ENCODE measurements at regions not wholly inside any gene's neighbourhood (a gene's known extent, or its start where the extent isn't known, plus 50 kb on each side); places are given as distances from the start of the nearest gene placed in this dataset.

GRCh38 chr20:48275286-48276020, 490.2 kb upstream of the SULF2 start:
- no peak for DNase-seq (ENCODE audit: low read depth)

DNA sequence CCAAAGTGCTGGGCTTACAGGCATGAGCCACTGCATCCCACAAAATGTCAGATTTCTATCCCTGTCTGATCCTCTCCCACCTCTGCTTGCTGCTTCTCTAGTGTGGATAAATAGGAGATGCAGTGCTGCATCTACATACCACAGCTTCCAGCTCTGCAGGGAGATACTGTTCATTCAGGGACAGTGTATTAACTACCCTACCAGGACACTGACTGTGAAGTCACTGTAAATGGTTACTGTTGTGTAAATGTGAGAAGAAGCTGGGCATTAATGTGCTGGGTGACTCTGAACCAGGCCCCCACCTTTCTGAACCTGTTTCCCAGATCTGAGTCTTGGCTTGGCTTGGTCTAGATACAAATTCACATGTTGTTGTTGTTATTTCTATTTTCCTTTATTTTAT, 488.6 kb upstream of the SULF2 start:
- DNase-seq (ENCODE audit: low read depth): no peak

- no peak for DNase-seq (ENCODE audit: low read depth)
Measured at GRCh38 chr20:48270885-48271284, 485.6 kb upstream of the SULF2 start.

- no peak for DNase-seq (ENCODE audit: low read depth)
Measured at GRCh38 chr20:48267860-48268633, 482.8 kb upstream of the SULF2 start.

GRCh38 chr20:48266571-48266970, 481.3 kb upstream of the SULF2 start:
- DNase-seq (ENCODE audit: low read depth): no peak

DNA sequence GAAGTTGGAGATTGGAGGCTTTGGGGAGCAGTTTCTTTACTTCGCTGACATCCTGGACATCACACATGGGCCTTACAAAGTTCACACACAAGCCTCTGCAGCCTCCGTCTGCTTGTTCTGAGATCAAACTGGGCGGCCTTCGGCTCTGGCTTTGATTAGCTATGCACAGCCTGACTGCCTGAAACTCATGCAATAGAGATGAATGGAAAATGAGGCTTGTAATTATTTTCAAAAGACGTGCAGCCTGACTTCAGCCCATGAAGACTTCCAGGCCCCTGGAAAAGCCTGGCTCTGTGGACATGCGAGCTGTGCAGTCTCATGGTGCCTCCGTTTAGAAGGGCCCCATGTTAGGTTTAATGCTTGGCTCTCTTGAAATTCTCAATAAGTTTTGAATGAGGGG, 480.5 kb upstream of the SULF2 start:
- no peak for DNase-seq (ENCODE audit: low read depth)

DNA sequence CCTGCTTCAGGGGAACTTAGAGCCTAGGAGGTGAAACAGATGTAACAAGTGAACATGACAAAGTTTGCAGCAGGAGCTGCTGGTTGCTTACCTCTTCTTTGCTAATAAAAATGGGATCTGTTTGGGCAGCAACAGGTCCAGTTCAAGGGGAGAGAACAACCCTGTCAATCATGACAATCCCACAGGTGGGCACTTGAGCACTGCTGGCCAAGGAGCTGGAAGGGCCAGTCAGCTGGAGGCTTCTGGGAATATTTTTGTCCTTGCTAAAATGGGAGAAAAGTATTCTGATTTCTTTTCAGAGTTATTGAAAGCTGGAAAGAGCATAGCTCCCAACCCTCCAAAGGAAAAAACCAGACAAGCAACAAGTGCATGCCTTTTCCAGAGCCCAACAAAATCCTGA, 477.7 kb upstream of the SULF2 start:
- no peak for DNase-seq (ENCODE audit: low read depth)

GRCh38 chr20:48262466-48262865, 477.2 kb upstream of the SULF2 start:
- no peak for DNase-seq (ENCODE audit: low read depth)

DNA sequence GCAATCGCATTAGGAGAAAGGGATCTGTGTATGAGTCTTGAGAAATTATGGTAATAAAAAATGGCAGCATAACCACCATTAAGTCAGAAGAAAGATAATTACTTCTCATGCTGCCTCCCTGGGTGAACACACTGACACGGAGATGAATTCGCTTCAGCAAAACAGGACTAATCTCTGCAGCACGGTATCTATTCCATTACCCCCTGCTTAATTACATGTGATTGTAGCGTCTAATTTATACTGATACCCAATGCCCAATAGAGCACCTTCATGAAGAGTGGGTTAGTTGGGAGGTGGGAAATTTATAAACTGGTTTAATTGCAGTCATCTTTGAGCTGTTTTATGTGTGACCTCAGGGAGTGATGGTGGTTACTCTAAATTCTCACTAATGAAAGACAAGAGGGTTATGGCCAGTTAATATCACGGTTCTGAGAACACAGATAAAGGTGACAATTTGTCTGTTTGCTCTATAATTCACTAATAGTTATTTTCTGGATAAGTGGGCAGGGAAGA, 476.2 kb upstream of the SULF2 start:
- DNase-seq (ENCODE audit: low read depth): no peak

DNA sequence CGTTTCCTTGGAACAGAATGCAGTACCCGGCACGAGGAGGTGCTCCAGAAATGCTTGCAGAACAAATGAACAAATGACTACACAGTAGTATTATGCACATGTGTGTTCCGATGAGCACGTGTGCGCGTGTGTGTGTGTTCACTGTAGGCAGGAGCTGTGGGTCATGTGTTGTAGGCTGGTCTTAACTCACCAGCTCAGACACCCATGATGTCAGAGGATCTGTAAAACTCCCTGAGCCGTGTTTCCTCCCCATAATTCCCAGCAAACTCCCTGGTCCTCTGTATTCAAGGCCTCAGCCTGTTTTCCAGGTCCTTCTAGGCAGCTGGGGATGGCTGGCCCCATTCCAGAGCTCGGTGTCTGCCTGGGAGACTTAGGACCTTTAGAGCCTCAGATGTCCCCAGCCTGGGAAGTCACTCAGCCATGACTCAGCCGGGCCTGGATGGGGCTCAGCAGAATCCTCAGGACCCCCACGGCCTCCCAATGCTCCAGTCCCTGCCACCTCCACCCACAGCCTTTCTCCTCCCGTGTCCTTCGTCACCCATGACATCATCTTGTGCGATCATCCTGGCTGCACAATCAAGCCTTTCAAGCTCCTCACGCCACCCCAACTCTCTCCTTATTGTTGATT, 475.0 kb upstream of the SULF2 start:
- DNase-seq (ENCODE audit: low read depth): no peak

DNA sequence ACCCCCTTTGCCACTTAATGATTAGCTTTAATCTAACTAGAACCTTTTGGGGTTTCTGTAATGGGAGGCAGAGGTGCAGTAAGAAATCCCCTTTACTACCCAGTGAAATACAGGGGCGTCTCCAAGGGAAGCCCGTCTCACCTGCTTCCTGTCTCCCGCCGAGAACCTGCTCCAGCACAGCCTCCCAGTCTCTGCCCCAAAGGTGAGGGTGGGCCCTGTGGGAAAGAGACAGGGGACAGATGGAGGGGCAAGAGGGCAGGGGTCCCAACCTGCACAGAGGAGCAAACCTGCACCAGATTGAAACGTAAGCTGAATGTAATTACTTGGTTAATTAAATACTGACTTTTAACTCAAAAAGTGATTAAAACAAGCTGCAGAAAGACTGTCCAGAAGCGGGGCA, 474.2 kb upstream of the SULF2 start:
- DNase-seq (ENCODE audit: low read depth): no peak

DNA sequence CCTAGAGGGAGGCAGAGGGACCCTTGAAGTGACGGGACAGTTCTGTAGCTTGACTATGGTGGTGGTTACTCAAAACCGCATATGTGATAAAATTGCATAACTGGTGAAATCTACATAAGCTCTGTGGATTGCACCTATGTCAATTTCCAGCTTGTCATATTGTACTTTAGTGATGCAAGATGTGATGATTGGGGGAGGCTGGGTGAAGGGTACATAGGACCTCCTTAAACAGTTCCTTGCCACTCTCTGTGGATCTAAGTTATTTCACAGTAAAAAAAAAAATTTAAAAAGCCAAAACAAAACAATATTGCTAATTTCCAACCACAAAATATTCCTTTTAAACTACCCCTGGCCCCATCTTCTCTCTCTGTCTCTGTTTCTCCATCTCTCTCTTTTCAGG, 472.6 kb upstream of the SULF2 start:
- no peak for DNase-seq (ENCODE audit: low read depth)

DNA sequence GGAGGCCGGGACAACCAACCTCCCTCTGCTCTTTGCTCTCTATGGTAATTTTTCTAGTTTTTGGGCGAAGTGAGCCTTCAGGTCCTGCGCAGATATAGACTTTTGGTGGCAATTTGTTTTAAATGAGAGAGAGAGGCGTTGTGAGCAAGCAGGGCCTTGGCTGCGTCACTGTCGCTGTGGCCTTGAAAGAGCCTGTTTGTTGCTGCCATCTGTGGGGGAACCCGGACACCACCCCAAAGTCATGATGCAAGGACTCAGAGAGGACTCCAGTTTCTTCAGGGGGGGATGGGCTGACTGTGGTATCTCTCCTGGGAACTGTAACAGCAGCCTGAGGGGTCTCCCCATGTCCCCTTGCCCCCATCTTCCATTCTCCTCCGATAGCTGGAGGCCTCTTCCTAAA, 462.7 kb upstream of the SULF2 start:
- DNase-seq (ENCODE audit: low read depth): no peak

DNA sequence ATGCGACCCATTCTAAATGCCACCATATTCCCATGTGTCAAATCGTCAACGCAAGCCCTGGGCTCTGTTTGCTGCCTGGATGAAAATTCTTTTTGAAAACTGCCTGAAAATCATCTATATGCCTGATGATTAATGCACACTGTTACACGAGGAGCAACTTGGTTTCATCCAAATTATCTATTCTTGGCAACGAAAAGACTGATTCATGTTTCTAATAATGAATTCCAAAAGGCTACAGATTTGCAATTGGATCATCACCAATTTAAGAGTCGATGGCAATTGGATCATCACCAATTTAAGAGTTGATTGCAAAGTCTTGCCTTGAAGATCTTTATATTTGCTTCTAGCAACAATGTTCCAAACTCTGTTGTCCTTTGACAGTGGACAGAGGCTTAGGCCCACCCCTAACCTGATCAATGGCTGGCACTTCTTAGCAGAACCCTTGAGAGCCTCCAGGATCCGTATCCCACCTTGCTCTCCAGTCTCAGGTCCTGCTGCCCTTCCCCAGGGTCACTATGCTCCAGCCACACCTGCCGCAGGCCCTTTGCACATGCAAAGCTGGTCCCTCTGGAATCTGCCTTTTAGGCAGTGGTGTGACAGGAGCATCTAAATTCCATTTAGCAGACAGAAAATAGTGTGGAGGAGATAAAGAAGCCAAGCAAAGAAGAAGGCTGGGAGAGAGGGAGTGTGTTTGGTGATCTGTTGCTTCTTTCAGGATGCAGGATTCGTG, 460.9 kb upstream of the SULF2 start:
- DNase-seq (ENCODE audit: low read depth): no peak

DNA sequence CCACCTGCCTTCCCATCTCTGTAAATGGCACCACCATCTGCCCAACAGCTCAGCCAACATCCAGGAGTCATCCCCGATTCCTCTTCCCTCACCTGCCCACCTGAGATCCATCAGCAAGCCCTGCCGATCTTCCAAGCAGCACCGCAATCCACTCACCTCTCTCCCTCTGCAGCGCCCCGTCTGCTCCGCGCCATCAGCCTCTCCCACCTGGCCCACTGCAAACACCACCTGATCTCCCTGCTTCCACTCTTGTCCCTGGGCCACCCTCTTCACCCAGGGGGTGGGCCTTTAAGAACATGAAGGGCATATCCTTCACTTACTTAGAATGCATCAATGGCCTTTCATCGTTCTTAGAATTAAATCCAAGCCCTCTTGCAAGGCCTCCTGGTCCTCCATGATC, 457.3 kb upstream of the SULF2 start:
- DNase-seq (ENCODE audit: low read depth): no peak

GRCh38 chr20:48241482-48241881, 456.2 kb upstream of the SULF2 start:
- no peak for DNase-seq (ENCODE audit: low read depth)

DNA sequence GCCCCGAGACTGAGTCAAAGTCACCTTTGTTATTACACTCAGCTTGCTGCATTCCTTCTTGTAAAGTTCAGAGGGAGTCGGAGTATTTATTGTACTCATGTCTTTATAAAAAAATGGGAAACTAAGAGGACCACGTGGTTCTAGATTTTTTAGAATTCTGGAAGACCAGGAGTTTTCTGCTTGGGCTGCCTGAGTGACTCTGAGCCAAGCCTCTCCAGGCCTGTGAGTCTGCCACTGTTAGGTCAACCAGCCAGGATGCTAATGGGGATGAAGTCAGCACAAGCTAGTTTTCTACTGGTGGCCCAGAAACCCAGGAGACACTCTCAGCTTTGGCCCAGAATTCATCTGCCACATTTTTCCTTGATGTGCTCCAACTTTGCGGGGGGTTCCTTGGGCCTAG, 453.5 kb upstream of the SULF2 start:
- DNase-seq (ENCODE audit: low read depth): no peak

- DNase-seq (ENCODE audit: low read depth): peak; percentile 84
Measured at GRCh38 chr20:48238326-48238725, 453.0 kb upstream of the SULF2 start.

DNA sequence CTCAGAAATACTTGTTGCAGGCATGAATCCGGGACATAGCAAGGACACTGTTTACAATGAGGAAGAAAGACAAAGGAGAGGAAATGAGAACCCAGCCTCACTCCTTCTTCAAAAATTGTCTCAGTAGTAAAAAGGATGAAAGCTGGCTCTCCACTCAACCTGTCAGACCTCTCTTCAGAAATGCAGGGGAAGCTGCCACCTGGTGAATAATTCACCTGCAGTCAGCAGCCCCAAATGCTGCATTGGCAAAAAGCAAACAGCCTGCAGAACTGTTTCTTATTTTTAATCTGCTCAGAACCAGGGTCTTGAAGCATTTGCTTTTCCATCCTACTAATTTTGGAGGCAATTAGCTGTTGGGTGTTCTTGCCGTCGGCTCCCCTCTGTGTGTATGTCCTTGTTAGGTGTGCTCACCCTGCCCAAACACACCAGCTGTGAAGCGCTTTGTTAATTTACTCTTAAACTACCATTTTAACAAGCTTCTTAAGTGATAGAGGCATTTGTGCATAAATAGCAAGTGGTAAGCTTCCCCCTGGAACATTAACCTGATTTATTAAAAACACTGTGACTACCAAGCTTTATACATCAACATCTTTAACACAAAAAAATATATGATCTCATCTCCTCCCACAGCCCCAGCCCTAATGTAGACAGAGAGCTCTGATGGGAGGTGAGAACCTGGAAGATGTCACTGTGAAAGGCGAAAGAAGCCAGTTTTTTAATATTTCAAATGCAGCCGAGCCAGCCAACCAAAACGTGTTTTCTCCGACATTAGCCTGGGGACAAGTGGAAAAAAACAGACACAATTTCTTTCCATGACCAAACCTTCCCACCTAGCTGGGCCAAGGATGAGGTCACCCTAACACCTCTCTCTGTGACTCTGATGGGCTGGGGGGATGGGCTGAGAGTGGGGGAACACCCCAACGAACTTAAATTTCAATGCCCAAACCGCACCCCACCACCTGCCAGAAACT, 451.0 kb upstream of the SULF2 start:
- DNase-seq (ENCODE audit: low read depth): no peak

- no peak for DNase-seq (ENCODE audit: low read depth)
Measured at GRCh38 chr20:48234951-48235350, 449.7 kb upstream of the SULF2 start.

DNA sequence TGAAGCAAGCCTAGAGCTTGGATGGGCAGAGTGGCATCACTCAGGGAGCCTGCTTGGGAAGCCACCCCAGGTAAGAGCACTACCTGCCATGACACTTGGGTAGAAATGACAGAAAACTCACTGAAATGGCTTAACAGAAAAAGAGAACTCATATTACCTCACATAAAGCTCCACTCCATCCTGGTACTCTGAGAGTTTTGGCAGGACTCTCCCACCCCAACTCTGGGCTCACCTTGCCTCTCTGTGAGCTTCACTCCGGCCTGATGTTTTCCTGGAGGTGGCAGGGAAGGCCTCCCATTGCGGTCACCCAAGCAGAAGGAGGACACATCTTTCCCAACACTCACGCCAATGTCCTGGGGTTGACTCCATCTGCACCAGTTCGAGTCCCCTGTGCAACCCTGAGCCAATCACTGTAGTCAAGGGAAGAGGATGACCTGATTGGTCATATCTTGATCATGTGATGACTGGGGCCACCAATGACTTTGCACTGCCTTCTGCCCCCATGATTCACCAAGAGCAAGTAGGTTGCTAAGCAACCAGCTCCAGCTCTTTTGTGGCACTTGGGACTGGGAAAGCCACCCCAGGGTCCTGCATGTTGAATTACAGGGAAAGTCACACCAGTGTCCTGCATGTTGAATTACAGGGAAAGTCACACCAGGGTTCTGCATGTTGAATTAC, 446.1 kb upstream of the SULF2 start:
- DNase-seq (ENCODE audit: low read depth): no peak
